ENCODE measurements at regions not wholly inside any gene's neighbourhood (a gene's known extent, or its start where the extent isn't known, plus 50 kb on each side); places are given as distances from the start of the nearest gene placed in this dataset.
A peak's percentile ranks its signal among the peaks of the same experiment; 100 is the strongest.

- no peak for DNase-seq (ENCODE audit: low spot score)
- Mint-ChIP-seq H3K36me3 (no peaks in the 10 kb centered on the region), H3K4me1 (peaks cover 5% of the 10 kb centered on the region), H3K9me3 (no peaks in the 10 kb centered on the region), H3K27me3 (ENCODE audit: insufficient read depth, low read depth) (peaks cover 2% of the 10 kb centered on the region), H3K4me3 (no peak overlapping the region), H3K27ac (no peak overlapping the region)
- no peak overlapping the region for H3K4me3 ChIP-seq
- H3K9me3 ChIP-seq (ENCODE audit: low read depth): no peaks in the 10 kb centered on the region
- H3F3A ChIP-seq (ENCODE audit: low read depth): peaks cover 6% of the 10 kb centered on the region
- no peak overlapping the region for H3K27ac ChIP-seq
- peak overlapping the region; percentile 22 for H2AFZ ChIP-seq (replicated peaks)
- no peaks in the 10 kb centered on the region for H4K20me1 ChIP-seq (ENCODE audit: low read depth)
- no peak overlapping the region for H3K9ac ChIP-seq
- no peaks in the 10 kb centered on the region for H3K36me3 ChIP-seq
- no peak overlapping the region for H3K4me2 ChIP-seq
- H3K27me3 ChIP-seq: no peaks in the 10 kb centered on the region
- H3K79me2 ChIP-seq (ENCODE audit: low read depth): no peaks in the 10 kb centered on the region
- H3K4me1 ChIP-seq: peaks cover 11% of the 10 kb centered on the region
- TF ChIP-seq CTCF (IDR thresholded peaks at IDR 0.05): no peak
- no peak for TF ChIP-seq EZH2 (IDR thresholded peaks at IDR 0.05)
- no peak for TF ChIP-seq EZH2phosphoT487 (IDR thresholded peaks at IDR 0.05)
Observed at GRCh38 chr12:43267818-43268217, 284.2 kb downstream of the ADAMTS20 start.

- H3K27ac Mint-ChIP-seq: no peak overlapping the region
- Histone ChIP-seq H2AFZ (replicated peaks) (no peak overlapping the region), H3K9me3 (ENCODE audit: low read depth) (no peaks in the 10 kb centered on the region), H3K79me2 (ENCODE audit: low read depth) (no peaks in the 10 kb centered on the region), H3K9ac (no peak overlapping the region), H3F3A (ENCODE audit: low read depth) (no peaks in the 10 kb centered on the region), H3K27me3 (no peaks in the 10 kb centered on the region), H3K4me1 (no peaks in the 10 kb centered on the region), H3K4me3 (no peak overlapping the region), H3K27ac (no peak overlapping the region), H3K36me3 (no peaks in the 10 kb centered on the region), H4K20me1 (ENCODE audit: low read depth) (no peaks in the 10 kb centered on the region), H3K4me2 (no peak overlapping the region)
- DNase-seq (ENCODE audit: low spot score): no peak
- H3K4me3 Mint-ChIP-seq: no peak overlapping the region
- TF ChIP-seq EZH2phosphoT487 (IDR thresholded peaks at IDR 0.05): no peak
- TF ChIP-seq CTCF (IDR thresholded peaks at IDR 0.05): no peak
- no peak for TF ChIP-seq EZH2 (IDR thresholded peaks at IDR 0.05)
- no peaks in the 10 kb centered on the region for H3K9me3 Mint-ChIP-seq
- no peaks in the 10 kb centered on the region for H3K4me1 Mint-ChIP-seq
- H3K36me3 Mint-ChIP-seq: no peaks in the 10 kb centered on the region
- H3K27me3 Mint-ChIP-seq (ENCODE audit: insufficient read depth, low read depth): peaks cover 3% of the 10 kb centered on the region
Observed at GRCh38 chr12:43261701-43262100, 290.3 kb downstream of the ADAMTS20 start.

GRCh38 chr12:43255522-43256111, 296.4 kb downstream of the ADAMTS20 start:
- Histone ChIP-seq H3K27ac (no peak overlapping the region), H3K4me2 (no peak overlapping the region), H3K4me1 (no peaks in the 10 kb centered on the region), H3K9ac (no peak overlapping the region), H3K79me2 (ENCODE audit: low read depth) (no peaks in the 10 kb centered on the region), H3K4me3 (no peak overlapping the region), H3F3A (ENCODE audit: low read depth) (no peaks in the 10 kb centered on the region), H3K36me3 (no peaks in the 10 kb centered on the region), H2AFZ (replicated peaks) (no peak overlapping the region), H4K20me1 (ENCODE audit: low read depth) (no peaks in the 10 kb centered on the region), H3K9me3 (ENCODE audit: low read depth) (no peaks in the 10 kb centered on the region), H3K27me3 (no peaks in the 10 kb centered on the region)
- H3K27me3 Mint-ChIP-seq (ENCODE audit: insufficient read depth, low read depth): peaks cover 2% of the 10 kb centered on the region
- DNase-seq (ENCODE audit: low spot score): no peak
- TF ChIP-seq EZH2phosphoT487 (IDR thresholded peaks at IDR 0.05): no peak
- no peak for TF ChIP-seq CTCF (IDR thresholded peaks at IDR 0.05)
- no peak for TF ChIP-seq EZH2 (IDR thresholded peaks at IDR 0.05)
- H3K9me3 Mint-ChIP-seq: no peaks in the 10 kb centered on the region
- H3K4me1 Mint-ChIP-seq: no peaks in the 10 kb centered on the region
- no peaks in the 10 kb centered on the region for H3K36me3 Mint-ChIP-seq
- H3K4me3 Mint-ChIP-seq: no peak overlapping the region
- no peak overlapping the region for H3K27ac Mint-ChIP-seq
